Esophagus (tissue), 2 donors: ENCODE measurements at regions not wholly inside any gene's neighbourhood (a gene's known extent, or its start where the extent isn't known, plus 50 kb on each side); places are given as distances from the start of the nearest gene placed in this dataset.

Experiments
- H3K27ac ChIP-seq, 2 donors: one replicate each; pipeline ENCODE4 v1.5.1; 2013; ENCODE audit warnings: low read depth in 2 of 2, mild to moderate bottlenecking in 2 of 2, inconsistent platforms in 1 of 2, low read length in 1 of 2, moderate library complexity in 1 of 2
- H3K27me3 ChIP-seq, 2 donors: one replicate each; pipeline ENCODE4 v1.6.1; 2013; ENCODE audit warnings: low read length in 2 of 2, control low read depth in 1 of 2, mild to moderate bottlenecking in 1 of 2; ENCODE audit not compliant: insufficient read depth in 2 of 2, control insufficient read depth in 1 of 2
- H3K36me3 ChIP-seq, 2 donors: one replicate each; pipeline ENCODE4 v1.6.1; 2013; ENCODE audit warnings: low read length in 1 of 2; ENCODE audit not compliant: control insufficient read depth in 2 of 2, insufficient read depth in 2 of 2
- H3K4me1 ChIP-seq, 2 donors: one replicate each; pipeline ENCODE4 v1.6.1; 2013; ENCODE audit warnings: low read length in 1 of 2; ENCODE audit not compliant: control insufficient read depth in 2 of 2, insufficient read depth in 2 of 2
- H3K4me3 ChIP-seq, 2 donors: one replicate each; pipeline ENCODE4 v1.5.1; 2013; ENCODE audit warnings: low read length in 2 of 2, mild to moderate bottlenecking in 2 of 2, low read depth in 1 of 2, moderate library complexity in 1 of 2
- H3K9me3 ChIP-seq, 2 donors: one replicate each; pipeline ENCODE4 v1.6.1; 2013; ENCODE audit warnings: mild to moderate bottlenecking in 2 of 2, low read depth in 1 of 2, low read length in 1 of 2, moderate library complexity in 1 of 2; ENCODE audit not compliant: control insufficient read depth in 2 of 2, insufficient read depth in 1 of 2
- WGBS, 2 donors: extraction: QIAGEN DNeasy Blood & Tissue Kit; methylation state at CpG; one replicate each; pipeline ENCODE4 v1.1.7; 2013; 5-methylcytosine and 5-hydroxymethylcytosine counted together
- donor health status: healthy with polysubstance abuse.
- donor health status: Bipolar disorder and iron deficiency.

- Histone ChIP-seq H3K27ac (no peak overlapping the region), H3K4me3 (no peak overlapping the region), H3K4me1 (no peaks in the 10 kb centered on the region), H3K36me3 (no peaks in the 10 kb centered on the region), H3K9me3 (peaks cover 16 to 25% of the 10 kb centered on the region in 2 donors), H3K27me3 (no peaks in the 10 kb centered on the region)
- WGBS, 2 donors: 79 to 86% methylated on average over 21 of the region's 21 CpGs
These were observed 361.1 kb downstream of the GLRX3 start for GRCh38 chr10:130497056-130498010.

- Histone ChIP-seq H3K4me3 (no peak overlapping the region), H3K27ac (no peak overlapping the region), H3K9me3 (peaks cover 10 to 22% of the 10 kb centered on the region in 2 donors), H3K27me3 (no peaks in the 10 kb centered on the region), H3K36me3 (no peaks in the 10 kb centered on the region), H3K4me1 (no peaks in the 10 kb centered on the region)
- WGBS, 2 donors: 86 to 89% methylated on average over 7 of the region's 7 CpGs
These were observed 361.9 kb downstream of the GLRX3 start for GRCh38 chr10:130498042-130498441.

GRCh38 chr10:130498934-130499333 is 362.7 kb downstream of the GLRX3 start:
- H3K4me1 ChIP-seq: no peaks in the 10 kb centered on the region
- H3K36me3 ChIP-seq: no peaks in the 10 kb centered on the region
- no peak overlapping the region for H3K4me3 ChIP-seq
- H3K9me3 ChIP-seq: peaks cover 9 to 20% of the 10 kb centered on the region in 2 donors
- WGBS, 2 donors: 73 to 76% methylated on average over 8 of the region's 8 CpGs
- H3K27me3 ChIP-seq: no peaks in the 10 kb centered on the region
- H3K27ac ChIP-seq: no peak overlapping the region

- Histone ChIP-seq H3K4me3 (no peak overlapping the region), H3K27ac (no peak overlapping the region), H3K9me3 (peaks cover 9 to 20% of the 10 kb centered on the region in 2 donors), H3K27me3 (no peaks in the 10 kb centered on the region), H3K36me3 (no peaks in the 10 kb centered on the region), H3K4me1 (no peaks in the 10 kb centered on the region)
These were observed 363.4 kb downstream of the GLRX3 start for GRCh38 chr10:130499541-130499940.

- no peaks in the 10 kb centered on the region for H3K4me1 ChIP-seq
- 80 to 82% methylated on average over 10 of the region's 10 CpGs for WGBS, 2 donors
- no peaks in the 10 kb centered on the region for H3K36me3 ChIP-seq
- H3K4me3 ChIP-seq: no peak overlapping the region
- peaks cover 6 to 18% of the 10 kb centered on the region in 2 donors for H3K9me3 ChIP-seq
- no peak overlapping the region for H3K27ac ChIP-seq
- no peaks in the 10 kb centered on the region for H3K27me3 ChIP-seq
These were observed 364.2 kb downstream of the GLRX3 start for GRCh38 chr10:130500261-130501000.

GRCh38 chr10:130507461-130507860 is 371.3 kb downstream of the GLRX3 start:
- H3K27me3 ChIP-seq: no peaks in the 10 kb centered on the region
- no peak overlapping the region for H3K27ac ChIP-seq
- no peaks in the 10 kb centered on the region for H3K36me3 ChIP-seq
- H3K9me3 ChIP-seq: peaks cover 4 to 6% of the 10 kb centered on the region in 2 donors
- no peaks in the 10 kb centered on the region for H3K4me1 ChIP-seq
- H3K4me3 ChIP-seq: no peak overlapping the region
- WGBS, 2 donors: 66 to 69% methylated on average over 5 of the region's 5 CpGs

GRCh38 chr10:130509881-130510689 is 373.9 kb downstream of the GLRX3 start:
- Histone ChIP-seq H3K27me3 (no peaks in the 10 kb centered on the region), H3K4me1 (no peaks in the 10 kb centered on the region), H3K36me3 (no peaks in the 10 kb centered on the region), H3K4me3 (no peak overlapping the region), H3K9me3 (peaks cover 4 to 14% of the 10 kb centered on the region in 2 donors), H3K27ac (no peak overlapping the region)
- 82 to 83% methylated on average over 25 of the region's 25 CpGs for WGBS, 2 donors

GRCh38 chr10:130510755-130511154 is 374.6 kb downstream of the GLRX3 start:
- Histone ChIP-seq H3K27me3 (no peaks in the 10 kb centered on the region), H3K9me3 (peaks cover 5 to 14% of the 10 kb centered on the region in 2 donors), H3K27ac (no peak overlapping the region), H3K4me3 (no peak overlapping the region), H3K36me3 (no peaks in the 10 kb centered on the region), H3K4me1 (no peaks in the 10 kb centered on the region)
- 78 to 81% methylated on average over 9 of the region's 9 CpGs for WGBS, 2 donors

GRCh38 chr10:130511766-130512165 is 375.6 kb downstream of the GLRX3 start:
- 66 to 75% methylated on average over 10 of the region's 10 CpGs for WGBS, 2 donors
- Histone ChIP-seq H3K4me1 (no peaks in the 10 kb centered on the region), H3K9me3 (peaks cover 8 to 17% of the 10 kb centered on the region in 2 donors), H3K4me3 (no peak overlapping the region), H3K27me3 (no peaks in the 10 kb centered on the region), H3K27ac (no peak overlapping the region), H3K36me3 (no peaks in the 10 kb centered on the region)
